HepG2 (cell line): ENCODE measurements at regions not wholly inside any gene's neighbourhood (a gene's known extent, or its start where the extent isn't known, plus 50 kb on each side); places are given as distances from the start of the nearest gene placed in this dataset.

ENCODE experiments used
- CHD4 ChIP-seq: fragments of 200-600 bp; sonication (generic); IDR thresholded peaks from 2 replicates; pipeline ENCODE4 v1.7.0; 2017; ENCODE audit warnings: mild to moderate bottlenecking, low read length, borderline replicate concordance
- DDIT3 ChIP-seq: sonication (generic); formaldehyde crosslinking; IDR thresholded peaks from 2 replicates; pipeline ENCODE4 v1.4.0; 2020; ENCODE audit warnings: mild to moderate bottlenecking, missing genetic modification reagents
- SMC3 ChIP-seq: IDR thresholded peaks from 2 replicates; pipeline ENCODE4 v1.6.1; 2011; ENCODE audit warnings: low read length, improper control_type of control experiment
- SP1 ChIP-seq, 2 experiments: fragments of 450-650 bp in 1 of 2; sonication (generic) in 1 of 2; formaldehyde crosslinking in 1 of 2; IDR thresholded peaks; 2 replicates each; pipeline versions ENCODE4 v1.4.0 to v1.6.1; 2016 to 2020; ENCODE audit warnings: missing genetic modification reagents in 1 of 2
- STAG1 ChIP-seq: sonication (generic); formaldehyde crosslinking; IDR thresholded peaks from 2 replicates; pipeline ENCODE4 v1.4.0; 2020; ENCODE audit warnings: missing genetic modification reagents
- ZNF274 ChIP-seq: sonication (generic); formaldehyde crosslinking; IDR thresholded peaks from 2 replicates; pipeline ENCODE4 v1.5.1; 2020; ENCODE audit warnings: mild to moderate bottlenecking, missing genetic modification reagents
- ZNF629 ChIP-seq: sonication (generic); formaldehyde crosslinking; conservative IDR thresholded peaks from 2 replicates; pipeline ENCODE4 v1.5.0; 2020; ENCODE audit warnings: missing genetic modification reagents
- ZNF724P ChIP-seq: sonication (generic); formaldehyde crosslinking; IDR thresholded peaks from 2 replicates; pipeline ENCODE4 v1.8.0; 2022; ENCODE audit warnings: missing genetic modification reagents, borderline replicate concordance
- ZSCAN5A ChIP-seq: sonication (generic); formaldehyde crosslinking; IDR thresholded peaks from 2 replicates; pipeline ENCODE4 v1.8.0; 2022; ENCODE audit warnings: mild to moderate bottlenecking, missing genetic modification reagents, borderline replicate concordance
- TF ChIP-seq, protein P1 (sequence below): sonication (generic); formaldehyde crosslinking; IDR thresholded peaks from 2 replicates; pipeline ENCODE4 v1.4.0; 2020; ENCODE audit warnings: missing genetic modification reagents
- TF ChIP-seq, protein P2 (sequence below): sonication (generic); formaldehyde crosslinking; IDR thresholded peaks from 2 replicates; pipeline ENCODE4 v1.8.1; 2022; ENCODE audit warnings: low read depth, mild to moderate bottlenecking, missing genetic modification reagents

DNA sequence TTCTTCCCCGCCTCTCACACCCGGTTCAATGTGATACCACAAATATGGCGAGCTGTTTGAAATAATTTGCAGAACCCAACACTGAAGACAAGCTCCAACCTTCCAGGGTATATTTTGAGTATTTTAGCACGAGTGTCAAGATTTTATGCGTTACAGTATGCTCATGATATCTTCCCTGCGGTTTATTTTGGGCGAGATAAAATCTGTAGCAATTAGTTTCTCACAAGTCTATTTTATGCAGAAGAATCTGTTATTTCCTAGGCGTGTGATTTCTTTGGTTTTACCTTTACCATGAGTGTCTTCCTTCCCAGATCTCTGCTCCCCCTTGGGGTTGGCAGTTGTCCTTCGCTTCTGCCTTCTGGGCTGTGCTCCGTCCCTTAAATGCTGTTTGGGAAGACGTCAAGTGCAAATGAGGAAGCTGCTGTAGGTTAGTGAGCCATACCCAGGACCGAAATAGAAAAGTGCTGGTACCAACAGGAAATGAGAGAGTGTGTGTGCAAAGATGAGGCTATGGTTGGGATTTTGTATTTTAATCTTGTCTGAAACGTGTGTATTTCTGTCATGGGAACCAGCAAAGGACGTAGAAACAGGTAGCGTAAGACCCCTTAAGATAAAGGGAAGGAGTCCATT is 299.8 kb downstream of the KLF6 start:
- TF ChIP-seq DDIT3 (CRISPR knock-in tag), result no peak
- TF ChIP-seq, protein P1, sequence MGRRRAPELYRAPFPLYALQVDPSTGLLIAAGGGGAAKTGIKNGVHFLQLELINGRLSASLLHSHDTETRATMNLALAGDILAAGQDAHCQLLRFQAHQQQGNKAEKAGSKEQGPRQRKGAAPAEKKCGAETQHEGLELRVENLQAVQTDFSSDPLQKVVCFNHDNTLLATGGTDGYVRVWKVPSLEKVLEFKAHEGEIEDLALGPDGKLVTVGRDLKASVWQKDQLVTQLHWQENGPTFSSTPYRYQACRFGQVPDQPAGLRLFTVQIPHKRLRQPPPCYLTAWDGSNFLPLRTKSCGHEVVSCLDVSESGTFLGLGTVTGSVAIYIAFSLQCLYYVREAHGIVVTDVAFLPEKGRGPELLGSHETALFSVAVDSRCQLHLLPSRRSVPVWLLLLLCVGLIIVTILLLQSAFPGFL, result no peak
- no peak for TF ChIP-seq SP1 (IDR thresholded peaks at IDR 0.05)
- no peak for TF ChIP-seq SP1 (CRISPR knock-in tag; IDR thresholded peaks at IDR 0.05)
- TF ChIP-seq STAG1, result no peak
- TF ChIP-seq SMC3, result no peak
- TF ChIP-seq ZNF629 (CRISPR knock-in tag), result no peak
- TF ChIP-seq ZSCAN5A (CRISPR knock-in tag), result no peak
- TF ChIP-seq ZNF724P, result no peak
- TF ChIP-seq ZNF274 (CRISPR knock-in tag), result no peak
- no peak for TF ChIP-seq CHD4
- TF ChIP-seq, protein P2, sequence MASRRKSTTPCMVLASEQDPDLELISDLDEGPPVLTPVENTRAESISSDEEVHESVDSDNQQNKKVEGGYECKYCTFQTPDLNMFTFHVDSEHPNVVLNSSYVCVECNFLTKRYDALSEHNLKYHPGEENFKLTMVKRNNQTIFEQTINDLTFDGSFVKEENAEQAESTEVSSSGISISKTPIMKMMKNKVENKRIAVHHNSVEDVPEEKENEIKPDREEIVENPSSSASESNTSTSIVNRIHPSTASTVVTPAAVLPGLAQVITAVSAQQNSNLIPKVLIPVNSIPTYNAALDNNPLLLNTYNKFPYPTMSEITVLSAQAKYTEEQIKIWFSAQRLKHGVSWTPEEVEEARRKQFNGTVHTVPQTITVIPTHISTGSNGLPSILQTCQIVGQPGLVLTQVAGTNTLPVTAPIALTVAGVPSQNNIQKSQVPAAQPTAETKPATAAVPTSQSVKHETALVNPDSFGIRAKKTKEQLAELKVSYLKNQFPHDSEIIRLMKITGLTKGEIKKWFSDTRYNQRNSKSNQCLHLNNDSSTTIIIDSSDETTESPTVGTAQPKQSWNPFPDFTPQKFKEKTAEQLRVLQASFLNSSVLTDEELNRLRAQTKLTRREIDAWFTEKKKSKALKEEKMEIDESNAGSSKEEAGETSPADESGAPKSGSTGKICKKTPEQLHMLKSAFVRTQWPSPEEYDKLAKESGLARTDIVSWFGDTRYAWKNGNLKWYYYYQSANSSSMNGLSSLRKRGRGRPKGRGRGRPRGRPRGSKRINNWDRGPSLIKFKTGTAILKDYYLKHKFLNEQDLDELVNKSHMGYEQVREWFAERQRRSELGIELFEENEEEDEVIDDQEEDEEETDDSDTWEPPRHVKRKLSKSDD (CRISPR knock-in tag), result no peak
